Activated T-cell treated with anti-CD3 and anti-CD28 coated beads, Interleukin-2, amount 50 U/mL, for 4 hours (primary cell): ENCODE measurements at regions not wholly inside any gene's neighbourhood (a gene's known extent, or its start where the extent isn't known, plus 50 kb on each side); places are given as distances from the start of the nearest gene placed in this dataset.

Experiments used
- ATAC-seq, 2 donors: fragments of 200-7000 bp; cut with Tn5 transposase; one replicate each; pipeline ENCODE4 v1.10.0; 2021
- DNase-seq: peaks from one replicate; pipeline ENCODE4 v3.0.0-alpha.2; 2020
- H3K27me3 Mint-ChIP-seq: one replicate; pipeline ENCODE4 v1.8.0; 2021; ENCODE audit warnings: low read depth, mixed read lengths
- H3K36me3 Mint-ChIP-seq: one replicate; pipeline ENCODE4 v1.8.0; 2022; ENCODE audit warnings: mixed read lengths; ENCODE audit not compliant: insufficient read depth
- H3K4me1 Mint-ChIP-seq: one replicate; pipeline ENCODE4 v1.8.0; 2021; ENCODE audit warnings: low read depth, mixed read lengths
- H3K4me3 Mint-ChIP-seq: one replicate; pipeline ENCODE4 v1.8.0; 2021; ENCODE audit warnings: mild to moderate bottlenecking, moderate library complexity, mixed read lengths
- H3K9me3 Mint-ChIP-seq: one replicate; pipeline ENCODE4 v1.8.0; 2021; ENCODE audit warnings: mixed read lengths

- Mint-ChIP-seq H3K4me1 (no peaks in the 10 kb centered on the region), H3K4me3 (no peak overlapping the region), H3K36me3 (no peaks in the 10 kb centered on the region), H3K9me3 (no peaks in the 10 kb centered on the region), H3K27me3 (no peaks in the 10 kb centered on the region)
- DNase-seq (no peak), ATAC-seq (no peak)
These were observed 338.7 kb upstream of the SMC2 start for GRCh38 chr9:103755441-103755840.

- no peaks in the 10 kb centered on the region for H3K36me3 Mint-ChIP-seq
- no peak for ATAC-seq
- H3K4me3 Mint-ChIP-seq: no peak overlapping the region
- DNase-seq: no peak
- H3K9me3 Mint-ChIP-seq: no peaks in the 10 kb centered on the region
- no peaks in the 10 kb centered on the region for H3K27me3 Mint-ChIP-seq
- H3K4me1 Mint-ChIP-seq: no peaks in the 10 kb centered on the region
These were observed 338.1 kb upstream of the SMC2 start for GRCh38 chr9:103755986-103756385.

DNA sequence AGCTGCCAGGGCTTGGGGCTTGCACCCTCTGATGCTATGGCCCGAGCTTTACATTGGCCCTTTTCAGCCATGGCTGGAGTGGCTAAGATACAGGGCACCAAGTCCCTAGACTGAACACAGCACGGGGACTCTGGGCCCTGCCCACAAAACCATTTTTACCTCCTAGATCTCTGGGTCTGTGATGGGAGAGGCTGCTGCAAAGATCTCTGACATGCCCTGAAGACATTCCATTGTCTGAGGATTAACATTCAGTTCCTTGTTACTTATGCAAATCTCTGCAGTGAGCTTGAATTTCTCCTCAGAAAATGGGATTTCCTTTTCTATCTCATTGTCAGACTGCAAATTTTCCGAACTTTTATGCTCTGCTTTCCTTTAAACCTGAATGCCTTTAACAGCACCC, 337.0 kb upstream of the SMC2 start:
- DNase-seq (no peak), ATAC-seq (no peak)
- Mint-ChIP-seq H3K4me1 (no peaks in the 10 kb centered on the region), H3K36me3 (no peaks in the 10 kb centered on the region), H3K4me3 (no peak overlapping the region), H3K27me3 (no peaks in the 10 kb centered on the region), H3K9me3 (no peaks in the 10 kb centered on the region)

DNA sequence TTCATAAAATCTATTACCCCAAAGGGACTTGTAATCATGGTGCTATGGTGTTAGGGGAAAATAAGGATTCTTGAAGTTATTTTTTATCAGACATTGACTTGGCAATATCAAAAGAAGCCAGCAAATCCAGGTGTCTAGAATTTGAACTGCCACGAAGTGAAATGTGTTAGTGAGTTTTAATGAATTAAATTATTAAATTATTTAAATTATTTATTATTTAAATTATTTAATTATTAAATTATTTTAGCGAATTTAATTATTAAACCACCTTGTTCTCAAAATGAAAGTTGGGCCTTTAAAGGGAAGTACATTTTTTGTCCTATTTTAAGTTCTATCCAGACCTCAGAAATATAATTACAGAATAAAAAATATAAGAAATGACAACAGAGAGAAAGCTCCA, 332.6 kb upstream of the SMC2 start:
- peaks cover 3% of the 10 kb centered on the region for H3K9me3 Mint-ChIP-seq
- no peak overlapping the region for H3K4me3 Mint-ChIP-seq
- no peaks in the 10 kb centered on the region for H3K36me3 Mint-ChIP-seq
- ATAC-seq: no peak
- DNase-seq: no peak
- no peaks in the 10 kb centered on the region for H3K27me3 Mint-ChIP-seq
- no peaks in the 10 kb centered on the region for H3K4me1 Mint-ChIP-seq

GRCh38 chr9:103789686-103790085, 304.4 kb upstream of the SMC2 start:
- no peak for DNase-seq
- Mint-ChIP-seq H3K4me1 (peaks cover 2% of the 10 kb centered on the region), H3K4me3 (no peak overlapping the region), H3K36me3 (no peaks in the 10 kb centered on the region), H3K27me3 (no peaks in the 10 kb centered on the region), H3K9me3 (peaks cover 3% of the 10 kb centered on the region)
- peak in 1 of 2 donors; percentile 43 for ATAC-seq

DNA sequence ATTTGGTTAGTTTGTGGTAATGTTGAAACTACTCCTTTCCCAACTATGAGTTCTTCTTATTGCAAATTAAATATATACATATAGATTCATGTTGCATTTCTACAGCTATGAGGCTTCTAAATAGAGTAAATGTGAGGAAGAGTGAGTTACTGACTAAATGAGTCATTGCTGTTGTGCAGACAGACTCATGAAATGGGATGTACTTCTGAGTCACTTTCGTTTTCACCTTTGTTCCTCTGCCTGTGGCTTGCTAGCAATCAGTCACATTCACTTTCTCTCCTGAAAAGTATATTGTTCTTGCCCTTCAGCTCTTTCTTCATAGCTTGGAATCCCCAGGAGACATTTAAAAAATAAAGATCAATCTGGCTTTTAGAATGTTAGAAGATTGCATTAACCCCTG, 295.5 kb upstream of the SMC2 start:
- Mint-ChIP-seq H3K4me3 (no peak overlapping the region), H3K27me3 (peaks cover 2% of the 10 kb centered on the region), H3K4me1 (peaks cover 5% of the 10 kb centered on the region), H3K9me3 (no peaks in the 10 kb centered on the region), H3K36me3 (no peaks in the 10 kb centered on the region)
- DNase-seq (no peak), ATAC-seq (peak; percentile 89 to 95)

GRCh38 chr9:103799959-103800358, 294.1 kb upstream of the SMC2 start:
- Mint-ChIP-seq H3K4me1 (peaks cover 5% of the 10 kb centered on the region), H3K4me3 (no peak overlapping the region), H3K9me3 (no peaks in the 10 kb centered on the region), H3K27me3 (peaks cover 2% of the 10 kb centered on the region), H3K36me3 (no peaks in the 10 kb centered on the region)
- no peak for DNase-seq
- ATAC-seq: no peak

- H3K9me3 Mint-ChIP-seq: no peaks in the 10 kb centered on the region
- DNase-seq (no peak), ATAC-seq (no peak)
- no peak overlapping the region for H3K4me3 Mint-ChIP-seq
- peaks cover 5% of the 10 kb centered on the region for H3K4me1 Mint-ChIP-seq
- H3K27me3 Mint-ChIP-seq: no peaks in the 10 kb centered on the region
- H3K36me3 Mint-ChIP-seq: no peaks in the 10 kb centered on the region
These were observed 292.0 kb upstream of the SMC2 start for GRCh38 chr9:103802068-103802467.

DNA sequence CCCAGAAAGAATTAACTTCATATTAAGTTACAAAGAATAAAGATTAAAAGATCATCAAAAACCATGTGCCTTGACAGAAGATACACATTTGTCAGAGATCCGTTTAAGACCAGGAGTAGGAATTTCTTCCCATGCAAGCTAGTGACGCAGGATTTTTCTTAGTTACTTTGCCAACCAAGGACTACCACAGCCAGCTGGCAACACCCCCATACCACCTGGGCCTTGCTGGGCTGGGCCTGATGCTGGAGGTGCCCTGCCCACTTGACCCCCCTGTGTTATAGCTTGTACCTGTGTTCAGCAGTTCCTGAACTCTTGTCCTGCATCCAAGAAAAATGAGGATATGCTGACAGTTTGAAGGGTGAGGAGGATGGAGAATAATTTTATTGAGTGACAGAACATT, 290.9 kb upstream of the SMC2 start:
- Mint-ChIP-seq H3K4me1 (peaks cover 5% of the 10 kb centered on the region), H3K27me3 (no peaks in the 10 kb centered on the region), H3K4me3 (no peak overlapping the region), H3K9me3 (no peaks in the 10 kb centered on the region), H3K36me3 (no peaks in the 10 kb centered on the region)
- no peak for DNase-seq
- no peak for ATAC-seq

DNA sequence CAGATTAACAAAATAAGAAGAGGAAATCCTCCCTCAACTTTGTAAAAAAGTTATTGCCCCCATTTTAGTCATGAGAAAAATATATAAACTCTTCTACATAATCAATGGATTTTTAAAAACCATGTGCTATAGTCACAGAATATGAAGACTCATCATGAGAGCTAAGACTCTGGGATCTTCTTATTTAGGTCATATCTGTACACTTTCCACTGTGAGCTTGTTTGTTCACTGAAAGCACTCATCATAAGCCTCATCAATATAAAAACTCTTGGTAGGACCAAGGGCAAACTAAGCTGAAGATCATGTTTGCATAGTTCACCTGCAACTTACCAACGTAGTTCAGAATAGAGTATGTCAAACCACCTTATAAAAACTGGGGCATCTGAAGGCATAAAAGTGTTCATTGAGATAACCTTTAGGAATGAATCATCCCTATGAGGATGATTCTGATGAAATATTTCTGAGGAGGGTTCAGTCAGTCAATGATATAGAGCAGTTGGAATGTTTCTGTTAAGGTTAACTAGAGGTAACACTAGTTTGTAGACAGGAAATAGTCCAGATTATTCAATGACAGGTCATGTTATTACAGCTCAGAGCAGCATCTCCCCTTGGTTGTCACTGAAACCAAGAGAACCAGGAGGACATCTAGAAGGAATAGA, 289.9 kb upstream of the SMC2 start:
- Mint-ChIP-seq H3K9me3 (no peaks in the 10 kb centered on the region), H3K4me3 (no peak overlapping the region), H3K36me3 (no peaks in the 10 kb centered on the region), H3K4me1 (no peaks in the 10 kb centered on the region), H3K27me3 (no peaks in the 10 kb centered on the region)
- no peak for ATAC-seq
- no peak for DNase-seq

DNA sequence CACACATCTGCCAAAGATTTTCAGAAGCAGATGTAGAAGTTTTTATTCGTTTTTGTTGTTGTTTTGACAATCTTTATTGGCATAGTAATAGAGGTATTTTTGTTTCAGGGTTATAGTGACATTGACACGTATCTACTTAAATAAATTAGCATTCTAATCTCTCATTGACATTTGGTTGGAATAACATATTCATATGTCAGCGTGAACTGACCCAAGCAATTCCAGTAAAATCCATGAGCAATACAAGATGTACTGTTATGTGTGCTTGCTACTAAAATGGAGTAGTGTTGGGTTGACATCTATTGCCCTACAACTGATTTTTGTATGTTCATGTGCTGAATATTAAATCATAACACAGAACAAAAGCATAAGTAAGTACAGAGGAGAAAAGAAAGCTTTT, 284.4 kb upstream of the SMC2 start:
- H3K4me3 Mint-ChIP-seq: no peak overlapping the region

DNA sequence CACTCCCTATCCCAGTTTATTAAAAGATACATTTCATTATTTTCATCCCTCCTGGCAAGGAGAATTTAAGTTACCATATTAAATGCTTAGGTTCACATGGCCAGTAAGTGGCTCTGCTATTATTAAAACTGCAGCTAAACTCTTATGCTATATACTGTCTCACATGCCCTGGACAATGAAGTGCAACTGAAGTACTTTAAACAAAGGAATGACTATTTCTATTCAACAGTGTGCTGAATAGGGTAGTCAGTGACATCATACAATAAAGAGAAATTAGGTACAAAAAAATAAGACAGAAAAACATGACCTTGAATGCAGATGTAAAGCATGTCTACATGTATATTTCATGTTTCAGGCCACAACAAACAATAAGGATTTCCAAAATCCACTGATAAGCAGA, 282.6 kb upstream of the SMC2 start:
- Mint-ChIP-seq H3K36me3 (no peaks in the 10 kb centered on the region), H3K9me3 (no peaks in the 10 kb centered on the region), H3K4me3 (no peak overlapping the region), H3K4me1 (no peaks in the 10 kb centered on the region), H3K27me3 (no peaks in the 10 kb centered on the region)
- ATAC-seq (no peak), DNase-seq (no peak)

More for the DNA sequence above, 284.4 kb upstream of the SMC2 start:
- Mint-ChIP-seq H3K36me3 (no peaks in the 10 kb centered on the region), H3K9me3 (no peaks in the 10 kb centered on the region), H3K27me3 (no peaks in the 10 kb centered on the region), H3K4me1 (no peaks in the 10 kb centered on the region)
- no peak for ATAC-seq
- no peak for DNase-seq

DNA sequence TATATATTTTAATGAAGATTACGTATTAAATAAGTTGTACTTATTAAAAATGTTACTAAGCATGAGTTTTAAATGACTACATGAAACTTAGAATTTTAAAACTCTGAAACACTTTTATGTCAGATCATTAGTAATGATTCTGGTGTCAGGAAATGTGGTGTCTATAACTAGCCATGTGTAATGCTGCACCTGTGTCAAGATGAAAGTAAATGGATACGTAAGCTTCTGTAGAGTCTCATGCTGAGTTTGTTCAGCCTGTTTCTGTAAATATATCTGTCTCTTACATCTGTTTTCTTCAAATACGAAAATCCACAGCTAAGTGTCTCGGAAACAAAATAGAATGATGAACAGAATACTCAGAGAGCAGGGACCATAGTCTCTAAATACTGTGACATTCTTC, 278.0 kb upstream of the SMC2 start:
- H3K9me3 Mint-ChIP-seq: no peaks in the 10 kb centered on the region
- H3K27me3 Mint-ChIP-seq: no peaks in the 10 kb centered on the region
- DNase-seq (no peak), ATAC-seq (no peak)
- H3K36me3 Mint-ChIP-seq: no peaks in the 10 kb centered on the region
- no peak overlapping the region for H3K4me3 Mint-ChIP-seq
- no peaks in the 10 kb centered on the region for H3K4me1 Mint-ChIP-seq

DNA sequence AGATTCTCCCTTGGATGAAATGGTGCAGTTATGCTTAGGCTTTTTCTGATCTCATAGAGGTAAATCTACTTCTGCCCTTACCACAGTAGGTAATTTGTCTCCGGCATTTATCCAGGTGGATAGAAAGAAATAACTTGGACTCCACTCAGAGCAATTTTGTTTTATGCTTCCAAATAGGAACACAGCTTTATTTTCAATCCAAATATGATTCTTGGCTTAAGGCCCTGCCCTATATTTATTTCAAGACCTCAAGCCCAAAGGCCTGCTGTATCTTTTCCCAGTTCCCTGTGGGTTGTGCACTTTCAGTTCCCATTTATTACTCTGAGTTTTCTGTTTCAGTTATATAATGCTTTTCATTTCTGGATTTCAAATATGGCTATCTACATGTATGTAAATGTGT, 274.2 kb upstream of the SMC2 start:
- DNase-seq (no peak), ATAC-seq (no peak)
- no peaks in the 10 kb centered on the region for H3K36me3 Mint-ChIP-seq
- H3K4me1 Mint-ChIP-seq: no peaks in the 10 kb centered on the region
- no peaks in the 10 kb centered on the region for H3K27me3 Mint-ChIP-seq
- no peak overlapping the region for H3K4me3 Mint-ChIP-seq
- H3K9me3 Mint-ChIP-seq: no peaks in the 10 kb centered on the region

- ATAC-seq: no peak
- Mint-ChIP-seq H3K27me3 (no peaks in the 10 kb centered on the region), H3K36me3 (no peaks in the 10 kb centered on the region), H3K4me3 (no peak overlapping the region), H3K9me3 (no peaks in the 10 kb centered on the region), H3K4me1 (no peaks in the 10 kb centered on the region)
- no peak for DNase-seq
These were observed 273.0 kb upstream of the SMC2 start for GRCh38 chr9:103821115-103821514.

- no peak for DNase-seq
- H3K36me3 Mint-ChIP-seq: no peaks in the 10 kb centered on the region
- H3K9me3 Mint-ChIP-seq: no peaks in the 10 kb centered on the region
- no peak for ATAC-seq
- no peaks in the 10 kb centered on the region for H3K27me3 Mint-ChIP-seq
- H3K4me1 Mint-ChIP-seq: no peaks in the 10 kb centered on the region
- H3K4me3 Mint-ChIP-seq: no peak overlapping the region
These were observed 256.2 kb upstream of the SMC2 start for GRCh38 chr9:103837940-103838339.
